ENCODE measurements at regions not wholly inside any gene's neighbourhood (a gene's known extent, or its start where the extent isn't known, plus 50 kb on each side); places are given as distances from the start of the nearest gene placed in this dataset.

- ATAC-seq (no peak), DNase-seq (ENCODE audit: low read depth, low spot score) (no peak)
- POLR2A ChIA-PET: no interaction called here
- Histone ChIP-seq H3K36me3 (ENCODE audit: control insufficient read depth in 1 of 2, insufficient read depth in 2 of 2, low read length in 2 of 2) (no peaks in the 10 kb centered on the region), H3K4me1 (ENCODE audit: control insufficient read depth in 1 of 2, insufficient read depth in 2 of 2, low read length in 2 of 2) (no peaks in the 10 kb centered on the region), H3K9me2 (ENCODE audit: insufficient read depth) (no peaks in the 10 kb centered on the region), H3K4me2 (ENCODE audit: low read length) (no peak overlapping the region), H4K20me1 (ENCODE audit: insufficient read depth) (no peaks in the 10 kb centered on the region), H3K27me3 (ENCODE audit: insufficient read depth, low read length) (0 out of 2 replicates have a peak, but pooled peaks cover 5% of the 10 kb centered on the region), H3K4me3 (replicated peaks in 1 of 2; ENCODE audit: low read depth in 1 of 2, low read length in 2 of 2) (no peak overlapping the region), H3K27ac (ENCODE audit: low read depth, low read length) (no peak overlapping the region), H3K79me2 (ENCODE audit: insufficient read depth, low read length) (no peaks in the 10 kb centered on the region), H3K9ac (ENCODE audit: low read length) (no peak overlapping the region), H2AFZ (ENCODE audit: low read depth, low read length, poor library complexity, severe bottlenecking) (no peak overlapping the region), H3K9me3 (ENCODE audit: control insufficient read depth in 1 of 2, insufficient read depth in 1 of 2, low read depth in 1 of 2, low read length in 2 of 2) (0 out of 4 replicates have a peak, but pooled peaks cover 0 to 4% of the 10 kb centered on the region in 2 experiments)
- intact Hi-C loops (cut with micrococcal nuclease): no loop called here
- RAD21 ChIA-PET (ENCODE audit: low non-redundant PET in 1 of 2, low total read pairs in 2 of 2, uncharacterized antibody in 2 of 2, unreplicated experiment in 2 of 2): no interaction called here
- CTCF ChIA-PET: no interaction called here
- no peak for TF ChIP-seq ZFX (IDR thresholded peaks at IDR 0.05)
- TF ChIP-seq, protein P1, sequence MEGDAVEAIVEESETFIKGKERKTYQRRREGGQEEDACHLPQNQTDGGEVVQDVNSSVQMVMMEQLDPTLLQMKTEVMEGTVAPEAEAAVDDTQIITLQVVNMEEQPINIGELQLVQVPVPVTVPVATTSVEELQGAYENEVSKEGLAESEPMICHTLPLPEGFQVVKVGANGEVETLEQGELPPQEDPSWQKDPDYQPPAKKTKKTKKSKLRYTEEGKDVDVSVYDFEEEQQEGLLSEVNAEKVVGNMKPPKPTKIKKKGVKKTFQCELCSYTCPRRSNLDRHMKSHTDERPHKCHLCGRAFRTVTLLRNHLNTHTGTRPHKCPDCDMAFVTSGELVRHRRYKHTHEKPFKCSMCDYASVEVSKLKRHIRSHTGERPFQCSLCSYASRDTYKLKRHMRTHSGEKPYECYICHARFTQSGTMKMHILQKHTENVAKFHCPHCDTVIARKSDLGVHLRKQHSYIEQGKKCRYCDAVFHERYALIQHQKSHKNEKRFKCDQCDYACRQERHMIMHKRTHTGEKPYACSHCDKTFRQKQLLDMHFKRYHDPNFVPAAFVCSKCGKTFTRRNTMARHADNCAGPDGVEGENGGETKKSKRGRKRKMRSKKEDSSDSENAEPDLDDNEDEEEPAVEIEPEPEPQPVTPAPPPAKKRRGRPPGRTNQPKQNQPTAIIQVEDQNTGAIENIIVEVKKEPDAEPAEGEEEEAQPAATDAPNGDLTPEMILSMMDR (IDR thresholded peaks at IDR 0.05 in 2 of 3, conservative IDR thresholded peaks at IDR 0.05 in 1 of 3; ENCODE audit: borderline replicate concordance in 1 of 3, insufficient read depth in 1 of 3, low read depth in 2 of 3, low read length in 2 of 3): no peak
- TF ChIP-seq EZH2phosphoT487 (IDR thresholded peaks at IDR 0.05; ENCODE audit: borderline replicate concordance): no peak
- no peak for TF ChIP-seq ELF1 (IDR thresholded peaks at IDR 0.05; ENCODE audit: borderline replicate concordance, low read depth)
- TF ChIP-seq POLR2AphosphoS5 (IDR thresholded peaks at IDR 0.05; ENCODE audit: low read depth, low read length): no peak
- TF ChIP-seq SP1 (IDR thresholded peaks at IDR 0.05; ENCODE audit: low read depth): no peak
- no peak for TF ChIP-seq ZBTB33 (IDR thresholded peaks at IDR 0.05; ENCODE audit: extremely low read depth, insufficient replicate concordance, low read length)
- TF ChIP-seq EZH2 (IDR thresholded peaks at IDR 0.05): no peak
- TF ChIP-seq YY1 (IDR thresholded peaks at IDR 0.05; ENCODE audit: extremely low read depth, insufficient replicate concordance, low read depth, low read length): no peak
- no peak for TF ChIP-seq ZNF274 (IDR thresholded peaks at IDR 0.05; ENCODE audit: low read depth, low read length)
- no peak for TF ChIP-seq JUND (IDR thresholded peaks at IDR 0.05)
- TF ChIP-seq CEBPB (IDR thresholded peaks at IDR 0.05; ENCODE audit: low read depth): no peak
- TF ChIP-seq, protein P2, sequence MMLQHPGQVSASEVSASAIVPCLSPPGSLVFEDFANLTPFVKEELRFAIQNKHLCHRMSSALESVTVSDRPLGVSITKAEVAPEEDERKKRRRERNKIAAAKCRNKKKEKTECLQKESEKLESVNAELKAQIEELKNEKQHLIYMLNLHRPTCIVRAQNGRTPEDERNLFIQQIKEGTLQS (IDR thresholded peaks at IDR 0.05): no peak
- TF ChIP-seq, protein P3, sequence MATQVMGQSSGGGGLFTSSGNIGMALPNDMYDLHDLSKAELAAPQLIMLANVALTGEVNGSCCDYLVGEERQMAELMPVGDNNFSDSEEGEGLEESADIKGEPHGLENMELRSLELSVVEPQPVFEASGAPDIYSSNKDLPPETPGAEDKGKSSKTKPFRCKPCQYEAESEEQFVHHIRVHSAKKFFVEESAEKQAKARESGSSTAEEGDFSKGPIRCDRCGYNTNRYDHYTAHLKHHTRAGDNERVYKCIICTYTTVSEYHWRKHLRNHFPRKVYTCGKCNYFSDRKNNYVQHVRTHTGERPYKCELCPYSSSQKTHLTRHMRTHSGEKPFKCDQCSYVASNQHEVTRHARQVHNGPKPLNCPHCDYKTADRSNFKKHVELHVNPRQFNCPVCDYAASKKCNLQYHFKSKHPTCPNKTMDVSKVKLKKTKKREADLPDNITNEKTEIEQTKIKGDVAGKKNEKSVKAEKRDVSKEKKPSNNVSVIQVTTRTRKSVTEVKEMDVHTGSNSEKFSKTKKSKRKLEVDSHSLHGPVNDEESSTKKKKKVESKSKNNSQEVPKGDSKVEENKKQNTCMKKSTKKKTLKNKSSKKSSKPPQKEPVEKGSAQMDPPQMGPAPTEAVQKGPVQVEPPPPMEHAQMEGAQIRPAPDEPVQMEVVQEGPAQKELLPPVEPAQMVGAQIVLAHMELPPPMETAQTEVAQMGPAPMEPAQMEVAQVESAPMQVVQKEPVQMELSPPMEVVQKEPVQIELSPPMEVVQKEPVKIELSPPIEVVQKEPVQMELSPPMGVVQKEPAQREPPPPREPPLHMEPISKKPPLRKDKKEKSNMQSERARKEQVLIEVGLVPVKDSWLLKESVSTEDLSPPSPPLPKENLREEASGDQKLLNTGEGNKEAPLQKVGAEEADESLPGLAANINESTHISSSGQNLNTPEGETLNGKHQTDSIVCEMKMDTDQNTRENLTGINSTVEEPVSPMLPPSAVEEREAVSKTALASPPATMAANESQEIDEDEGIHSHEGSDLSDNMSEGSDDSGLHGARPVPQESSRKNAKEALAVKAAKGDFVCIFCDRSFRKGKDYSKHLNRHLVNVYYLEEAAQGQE (IDR thresholded peaks at IDR 0.05; ENCODE audit: low read depth): no peak
- no peak for TF ChIP-seq CBX3 (IDR thresholded peaks at IDR 0.05; ENCODE audit: low read depth)
- BruUV-seq (replicated peaks): no TSS peak
Observed at GRCh38 chr5:109997161-109997560, 307.4 kb downstream of the MAN2A1 start.
